IMR-90 (cell line): ENCODE measurements at regions not wholly inside any gene's neighbourhood (a gene's known extent, or its start where the extent isn't known, plus 50 kb on each side); places are given as distances from the start of the nearest gene placed in this dataset.
"Not testable (repeated sequence)": the region's sequence is repeated elsewhere in the genome, so short reads cannot be mapped to it uniquely, and the experiment has no call there.

Experiments used
- ATAC-seq: fragments of 200-7000 bp; cut with Tn5 transposase; 2 replicates; pipeline ENCODE4 v1.9.1; 2020; ENCODE audit warnings: low read depth, mild to moderate bottlenecking, moderate library complexity
- BruUV-seq: library from RNA; stranded (reverse); fragments of 400-500 nt; replicated peaks from 2 replicates; lab custom pipeline; 2021; lab: Mats Ljungman, UMichigan
- CTCF ChIA-PET: fragments of 300-600 bp; formaldehyde crosslinking; extraction: SDS; loops from one replicate; lab custom pipeline; 2021; ENCODE audit warnings: antibody characterized with exemption; lab: Yijun Ruan, JAX
- POLR2A ChIA-PET: fragments of 300-600 bp; sonication (Branson Sonifier 250); formaldehyde crosslinking; loops from one replicate; lab custom pipeline; 2022; ENCODE audit warnings: antibody characterized with exemption; ENCODE audit not compliant: unreplicated experiment; lab: Charles Lee
- DNase-seq: peaks from one replicate; pipeline ENCODE4 v3.0.0; 2013
- H2AFZ ChIP-seq: replicated peaks from 2 replicates; pipeline ENCODE3; 2013; ENCODE audit warnings: low read length, mild to moderate bottlenecking; ENCODE audit not compliant: poor library complexity
- H2AK5ac ChIP-seq: 2 replicates; pipeline ENCODE4 v1.6.1; 2013; ENCODE audit warnings: low read depth, low read length, inconsistent platforms
- H2AK9ac ChIP-seq: replicated peaks from 2 replicates; pipeline ENCODE3; 2013; ENCODE audit warnings: mild to moderate bottlenecking, low read depth, low read length, moderate library complexity; ENCODE audit not compliant: poor library complexity
- H2BK120ac ChIP-seq: 2 replicates; pipeline ENCODE4 v1.6.1; 2013; ENCODE audit warnings: low read depth, low read length, inconsistent platforms
- H2BK15ac ChIP-seq: 3 replicates; pipeline ENCODE4 v1.6.1; 2013; ENCODE audit warnings: low read depth, low read length, inconsistent platforms
- H2BK20ac ChIP-seq: 2 replicates; pipeline ENCODE4 v1.6.1; 2013; ENCODE audit warnings: low read depth, mild to moderate bottlenecking, inconsistent platforms, low read length, moderate library complexity
- H2BK5ac ChIP-seq: 2 replicates; pipeline ENCODE4 v1.6.1; 2013; ENCODE audit warnings: mild to moderate bottlenecking, low read depth, low read length, inconsistent platforms; ENCODE audit not compliant: poor library complexity, severe bottlenecking
- H3K14ac ChIP-seq: replicated peaks from 2 replicates; pipeline ENCODE4 v1.6.1; 2013; ENCODE audit warnings: low read depth, low read length, inconsistent platforms
- H3K18ac ChIP-seq: 2 replicates; pipeline ENCODE4 v1.6.1; 2013; ENCODE audit warnings: low read depth, low read length, control low read depth
- H3K23ac ChIP-seq: 2 replicates; pipeline ENCODE4 v1.6.1; 2013; ENCODE audit warnings: low read depth, low read length, inconsistent platforms
- H3K27ac ChIP-seq: 2 replicates; pipeline ENCODE4 v1.5.1; 2013; ENCODE audit warnings: mild to moderate bottlenecking, control low read depth, low read length; ENCODE audit not compliant: insufficient read depth
- H3K27me3 ChIP-seq: 2 replicates; pipeline ENCODE4 v1.6.1; 2013; ENCODE audit warnings: low read length; ENCODE audit not compliant: control insufficient read depth, insufficient read depth
- H3K36me3 ChIP-seq: 2 replicates; pipeline ENCODE4 v1.6.1; 2013; ENCODE audit warnings: low read length, mixed read lengths; ENCODE audit not compliant: control insufficient read depth, insufficient read depth
- H3K4ac ChIP-seq: 2 replicates; pipeline ENCODE4 v1.6.1; 2013; ENCODE audit warnings: low read depth, low read length, inconsistent platforms
- H3K4me1 ChIP-seq: 2 replicates; pipeline ENCODE4 v1.6.1; 2013; ENCODE audit warnings: low read length, mixed read lengths; ENCODE audit not compliant: control insufficient read depth, insufficient read depth
- H3K4me2 ChIP-seq: 2 replicates; pipeline ENCODE4 v1.6.1; 2013; ENCODE audit warnings: low read depth, mild to moderate bottlenecking, control low read depth, low read length, moderate library complexity
- H3K4me3 ChIP-seq: 2 replicates; pipeline ENCODE4 v1.5.1; 2013; ENCODE audit warnings: low read depth, mild to moderate bottlenecking, control low read depth, low read length, moderate library complexity; ENCODE audit not compliant: insufficient read depth
- H3K56ac ChIP-seq: 2 replicates; pipeline ENCODE4 v1.6.1; 2013; ENCODE audit warnings: low read length, inconsistent platforms; ENCODE audit not compliant: insufficient read depth; ENCODE audit errors: extremely low read depth
- H3K79me1 ChIP-seq, 2 experiments: 2 replicates each; pipeline ENCODE4 v1.6.1; 2013; ENCODE audit warnings: low read length in 2 of 2, inconsistent platforms in 1 of 2, low read depth in 1 of 2
- H3K9ac ChIP-seq: 2 replicates; pipeline ENCODE4 v1.6.1; 2013; ENCODE audit warnings: low read depth, low read length, control low read depth
- H3K9me1 ChIP-seq: 2 replicates; pipeline ENCODE4 v1.6.1; 2013; ENCODE audit warnings: low read length, inconsistent platforms; ENCODE audit not compliant: insufficient read depth
- H3K9me3 ChIP-seq: 2 replicates; pipeline ENCODE4 v1.6.1; 2013; ENCODE audit warnings: low read length; ENCODE audit not compliant: control insufficient read depth, insufficient read depth
- H4K20me1 ChIP-seq: 2 replicates; pipeline ENCODE4 v1.6.1; 2013; ENCODE audit warnings: low read length, inconsistent platforms; ENCODE audit not compliant: insufficient read depth
- H4K5ac ChIP-seq: 2 replicates; pipeline ENCODE4 v1.6.1; 2013; ENCODE audit warnings: mild to moderate bottlenecking, low read depth, low read length, control low read depth
- H4K8ac ChIP-seq, 2 experiments: 2 replicates each; pipeline ENCODE4 v1.6.1; 2013; ENCODE audit warnings: low read depth in 2 of 2, low read length in 2 of 2, control low read depth in 1 of 2, inconsistent platforms in 1 of 2
- H4K91ac ChIP-seq: 2 replicates; pipeline ENCODE4 v1.6.1; 2013; ENCODE audit warnings: low read depth, low read length, inconsistent platforms; ENCODE audit not compliant: insufficient read depth
- BHLHE40 ChIP-seq: fragments of 150-350 bp; IDR thresholded peaks from 2 replicates; pipeline ENCODE4 v1.6.1; 2016; ENCODE audit warnings: mild to moderate bottlenecking, low read depth, low read length
- CTCF ChIP-seq: conservative IDR thresholded peaks from 2 replicates; pipeline ENCODE4 v1.5.1; 2012; ENCODE audit warnings: mild to moderate bottlenecking, low read depth, low read length, improper control_type of control experiment
- MXI1 ChIP-seq: IDR thresholded peaks from 2 replicates; pipeline ENCODE4 v1.6.1; 2012; ENCODE audit warnings: low read depth, mild to moderate bottlenecking, low read length, moderate library complexity, borderline replicate concordance
- WGBS, 2 experiments: methylation state at CpG; one replicate each; pipeline versions ENCODE4 v1.1.5 to v1.1.7; 2013; ENCODE audit warnings: missing lambda C conversion rate in 2 of 2; ENCODE audit not compliant: insufficient read length in 1 of 2; ENCODE audit errors: extremely low coverage in 2 of 2; 5-methylcytosine and 5-hydroxymethylcytosine counted together
- dilution Hi-C: fragments of 300-500 bp; cut with HindIII; formaldehyde crosslinking; loops from one replicate; pipeline ENCODE4 v1.14.3; 2018; ENCODE audit warnings: low sequenced_read_pairs; ENCODE audit not compliant: unreplicated experiment
- in situ Hi-C: fragments of 300-500 bp; cut with MboI; formaldehyde crosslinking; loops from 3 replicates; pipeline ENCODE4 v1.14.3; 2019; ENCODE audit warnings: low sequenced_read_pairs, inconsistent platforms, mixed read lengths
- intact Hi-C: fragments of 100-400 bp; cut with micrococcal nuclease; formaldehyde crosslinking; loops from 2 replicates; pipeline ENCODE4 v1.10.0; 2022

- TF ChIP-seq CTCF (no peak), BHLHE40 (no peak), MXI1 (no peak)
Observed at GRCh38 chr18:73331212-73331772, 463.5 kb upstream of the NETO1 start (continued).

GRCh38 chr18:73330106-73330505 lies 462.3 kb upstream of the NETO1 start:
- H3K4me1 ChIP-seq, H3K27ac ChIP-seq, H3K4ac ChIP-seq, H3K18ac ChIP-seq, in situ Hi-C loops, H3K27me3 ChIP-seq, DNase-seq, H3K36me3 ChIP-seq, H3K23ac ChIP-seq, dilution Hi-C loops, H3K79me1 ChIP-seq, BruUV-seq, H4K5ac ChIP-seq, H2AK5ac ChIP-seq, ATAC-seq, H3K14ac ChIP-seq, H2AFZ ChIP-seq, H3K9ac ChIP-seq, H2BK5ac ChIP-seq, CTCF ChIA-PET, H4K91ac ChIP-seq, H2BK20ac ChIP-seq, H3K4me2 ChIP-seq, intact Hi-C loops, H3K4me3 ChIP-seq, H3K9me1 ChIP-seq, H3K9me3 ChIP-seq, H3K56ac ChIP-seq, H4K8ac ChIP-seq, H2AK9ac ChIP-seq, H4K20me1 ChIP-seq, H2BK15ac ChIP-seq, H2BK120ac ChIP-seq, POLR2A ChIA-PET: not testable (repeated sequence)
- no CpG with 5 or more reads among the region's 6 CpGs for WGBS, 2 experiments

- H3K56ac ChIP-seq, H3K14ac ChIP-seq, H2AFZ ChIP-seq, intact Hi-C loops, dilution Hi-C loops, DNase-seq, H3K4me3 ChIP-seq, H3K4ac ChIP-seq, H3K4me2 ChIP-seq, ATAC-seq, H4K5ac ChIP-seq, H2BK20ac ChIP-seq, H4K20me1 ChIP-seq, in situ Hi-C loops, H3K27me3 ChIP-seq, BruUV-seq, H2BK15ac ChIP-seq, H3K9ac ChIP-seq, H2BK120ac ChIP-seq, H2AK9ac ChIP-seq, H3K9me1 ChIP-seq, H3K27ac ChIP-seq, POLR2A ChIA-PET, H3K4me1 ChIP-seq, H3K23ac ChIP-seq, H3K9me3 ChIP-seq, H3K36me3 ChIP-seq, H4K8ac ChIP-seq, H3K18ac ChIP-seq, H3K79me1 ChIP-seq, H2AK5ac ChIP-seq, H2BK5ac ChIP-seq, H4K91ac ChIP-seq: not testable (repeated sequence)
- no CpG with 5 or more reads among the region's 5 CpGs for WGBS, 2 experiments
- CTCF ChIA-PET: interaction anchor here (0.6 kb wide), 1 partner anchor 17 kb away, joined by 3 read pairs; no protein-coding TSS in a partner anchor
Observed at GRCh38 chr18:73324187-73324831, 456.5 kb upstream of the NETO1 start.
